Hepatocyte (in vitro differentiated cells): ENCODE measurements at regions not wholly inside any gene's neighbourhood (a gene's known extent, or its start where the extent isn't known, plus 50 kb on each side); places are given as distances from the start of the nearest gene placed in this dataset.

Experiments used
- DNase-seq: peaks from one replicate; pipeline ENCODE4 v3.0.0-alpha.2; 2016; ENCODE audit warnings: low spot score
- H2AFZ ChIP-seq: fragments of 200-600 bp; sonication (generic); 2 replicates; pipeline ENCODE4 v1.6.0; 2016; ENCODE audit warnings: antibody characterized with exemption, mild to moderate bottlenecking
- H3K27ac ChIP-seq: fragments of 200-600 bp; sonication (generic); 2 replicates; pipeline ENCODE4 v1.5.1; 2016; ENCODE audit warnings: mild to moderate bottlenecking
- H3K27me3 ChIP-seq: fragments of 200-600 bp; sonication (generic); 2 replicates; pipeline ENCODE4 v1.6.1; 2016
- H3K36me3 ChIP-seq: fragments of 200-600 bp; sonication (generic); replicated peaks from 2 replicates; pipeline ENCODE4 v1.5.1; 2016; ENCODE audit warnings: low read depth; ENCODE audit not compliant: insufficient read depth
- H3K4me1 ChIP-seq: fragments of 200-600 bp; sonication (generic); 2 replicates; pipeline ENCODE4 v1.5.1; 2016; ENCODE audit warnings: mild to moderate bottlenecking, moderate library complexity; ENCODE audit not compliant: insufficient read depth
- H3K4me2 ChIP-seq: fragments of 200-600 bp; sonication (generic); 2 replicates; pipeline ENCODE4 v1.6.0; 2016
- H3K4me3 ChIP-seq: fragments of 200-600 bp; sonication (generic); 2 replicates; pipeline ENCODE4 v1.5.1; 2016; ENCODE audit warnings: mild to moderate bottlenecking
- H3K79me2 ChIP-seq: fragments of 200-600 bp; sonication (generic); 2 replicates; pipeline ENCODE4 v1.6.0; 2017; ENCODE audit warnings: mild to moderate bottlenecking
- H3K9me2 ChIP-seq: fragments of 200-600 bp; sonication (generic); replicated peaks from 2 replicates; pipeline ENCODE4 v1.6.0; 2017; ENCODE audit warnings: mild to moderate bottlenecking; ENCODE audit not compliant: insufficient read depth
- H3K9me3 ChIP-seq: fragments of 200-600 bp; sonication (generic); 2 replicates; pipeline ENCODE4 v1.5.1; 2016; ENCODE audit warnings: low read depth, mild to moderate bottlenecking
- H4K20me1 ChIP-seq: fragments of 200-600 bp; sonication (generic); 2 replicates; pipeline ENCODE4 v1.6.0; 2016; ENCODE audit warnings: mild to moderate bottlenecking; ENCODE audit not compliant: insufficient read depth, poor library complexity, severe bottlenecking
- EZH2 ChIP-seq: fragments of 200-600 bp; sonication (generic); IDR thresholded peaks from 2 replicates; pipeline ENCODE4 v1.6.1; 2016; ENCODE audit warnings: antibody characterized with exemption, mild to moderate bottlenecking, borderline replicate concordance
- EZH2phosphoT487 ChIP-seq: fragments of 200-600 bp; sonication (generic); IDR thresholded peaks from one replicate; pipeline ENCODE4 v1.6.1; 2018; ENCODE audit warnings: antibody characterized with exemption, mild to moderate bottlenecking, low read depth, moderate library complexity; ENCODE audit not compliant: unreplicated experiment, severe bottlenecking
- WGBS: methylation state at CpG from one replicate; pipeline ENCODE4 v1.1.6; 2016; ENCODE audit warnings: low lambda C conversion rate; ENCODE audit errors: missing lambda C conversion rate; 5-methylcytosine and 5-hydroxymethylcytosine counted together
- TF ChIP-seq, protein P1 (sequence below): fragments of 200-600 bp; sonication (generic); IDR thresholded peaks from 2 replicates; pipeline ENCODE4 v1.5.1; 2016; ENCODE audit warnings: antibody characterized with exemption, mild to moderate bottlenecking; ENCODE audit not compliant: poor library complexity

DNA sequence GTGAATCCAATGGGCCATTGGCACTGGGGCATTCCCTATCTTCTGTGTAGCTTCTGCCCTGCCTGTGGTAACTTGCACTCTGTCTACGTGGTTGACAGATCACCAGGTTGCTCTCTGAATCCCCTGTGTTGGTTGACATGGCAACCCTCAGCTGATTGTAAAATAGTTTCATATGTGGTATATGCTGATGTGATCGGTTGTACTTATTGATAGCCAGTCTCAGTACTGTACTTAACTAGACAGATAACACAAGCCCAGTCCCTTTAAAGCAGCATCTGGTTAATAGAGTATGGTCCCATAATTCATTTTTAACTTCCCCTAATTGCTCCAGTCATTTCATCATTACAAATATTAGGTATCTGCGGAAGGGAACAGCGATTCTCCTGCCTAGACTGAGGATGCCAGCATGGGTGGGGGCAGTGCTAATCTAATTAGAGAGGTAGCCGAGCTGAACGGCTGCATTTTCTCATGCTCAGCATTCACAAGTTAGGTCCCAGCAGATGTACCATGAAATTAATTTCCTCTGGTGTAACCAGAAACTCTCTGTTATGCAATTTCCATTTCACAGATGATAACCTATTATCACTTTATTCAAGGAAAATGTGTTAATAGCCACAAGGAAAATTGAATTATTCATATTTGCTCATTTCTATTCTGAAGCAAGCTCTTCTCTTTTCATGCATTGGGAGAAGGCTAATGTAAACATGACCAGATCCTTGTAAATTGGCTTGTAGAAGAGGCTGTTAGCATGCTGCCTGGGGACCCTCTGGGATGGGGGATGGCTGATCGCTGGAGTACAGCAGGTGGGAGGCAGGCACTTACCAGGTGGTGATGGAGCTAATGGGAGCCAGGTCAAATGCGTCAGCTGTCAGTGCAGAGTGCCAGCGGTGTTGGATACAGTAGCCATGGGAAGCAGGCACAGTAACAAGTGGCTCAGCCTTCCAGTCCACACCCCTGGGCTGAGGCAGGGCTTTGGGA lies 608.3 kb downstream of the GALR1 start:
- no peaks in the 10 kb centered on the region for H3K9me2 ChIP-seq
- no peaks in the 10 kb centered on the region for H4K20me1 ChIP-seq
- TF ChIP-seq EZH2phosphoT487 (no peak), EZH2 (no peak)
- TF ChIP-seq, protein P1, sequence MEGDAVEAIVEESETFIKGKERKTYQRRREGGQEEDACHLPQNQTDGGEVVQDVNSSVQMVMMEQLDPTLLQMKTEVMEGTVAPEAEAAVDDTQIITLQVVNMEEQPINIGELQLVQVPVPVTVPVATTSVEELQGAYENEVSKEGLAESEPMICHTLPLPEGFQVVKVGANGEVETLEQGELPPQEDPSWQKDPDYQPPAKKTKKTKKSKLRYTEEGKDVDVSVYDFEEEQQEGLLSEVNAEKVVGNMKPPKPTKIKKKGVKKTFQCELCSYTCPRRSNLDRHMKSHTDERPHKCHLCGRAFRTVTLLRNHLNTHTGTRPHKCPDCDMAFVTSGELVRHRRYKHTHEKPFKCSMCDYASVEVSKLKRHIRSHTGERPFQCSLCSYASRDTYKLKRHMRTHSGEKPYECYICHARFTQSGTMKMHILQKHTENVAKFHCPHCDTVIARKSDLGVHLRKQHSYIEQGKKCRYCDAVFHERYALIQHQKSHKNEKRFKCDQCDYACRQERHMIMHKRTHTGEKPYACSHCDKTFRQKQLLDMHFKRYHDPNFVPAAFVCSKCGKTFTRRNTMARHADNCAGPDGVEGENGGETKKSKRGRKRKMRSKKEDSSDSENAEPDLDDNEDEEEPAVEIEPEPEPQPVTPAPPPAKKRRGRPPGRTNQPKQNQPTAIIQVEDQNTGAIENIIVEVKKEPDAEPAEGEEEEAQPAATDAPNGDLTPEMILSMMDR, result no peak
- H3K27ac ChIP-seq, result no peak overlapping the region
- H3K4me2 ChIP-seq, result no peak overlapping the region
- H3K4me3 ChIP-seq, result no peak overlapping the region
- H3K4me1 ChIP-seq, result no peaks in the 10 kb centered on the region
- no peaks in the 10 kb centered on the region for H3K9me3 ChIP-seq
- H3K27me3 ChIP-seq, result no peaks in the 10 kb centered on the region
- no peaks in the 10 kb centered on the region for H3K36me3 ChIP-seq
- WGBS, result 74% methylated on average over 9 of the region's 9 CpGs
- no peak for DNase-seq
- H2AFZ ChIP-seq, result no peak overlapping the region
- no peaks in the 10 kb centered on the region for H3K79me2 ChIP-seq

DNA sequence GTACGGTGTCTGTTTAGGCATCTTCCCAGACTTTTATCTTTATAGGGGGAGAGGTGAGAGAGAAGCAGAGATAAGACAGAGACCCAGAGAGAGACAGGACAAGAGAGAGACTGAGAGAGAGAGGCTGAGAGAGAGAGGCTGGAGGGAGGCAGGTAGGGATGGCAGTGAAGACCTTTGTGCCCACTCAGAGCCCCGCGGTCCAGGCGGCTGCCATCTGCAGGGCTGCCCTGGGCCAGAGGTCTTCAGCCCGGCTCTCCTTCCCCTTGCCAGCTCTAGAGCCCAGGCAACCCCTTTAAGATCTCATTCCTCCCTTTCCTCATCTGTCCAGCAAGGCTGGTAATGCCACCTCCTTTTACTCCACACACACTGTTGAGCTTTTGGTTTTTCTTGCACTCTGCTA lies 610.0 kb downstream of the GALR1 start:
- Histone ChIP-seq H3K9me3 (no peaks in the 10 kb centered on the region), H3K4me1 (no peaks in the 10 kb centered on the region), H3K36me3 (no peaks in the 10 kb centered on the region), H3K27ac (no peak overlapping the region), H3K4me3 (no peak overlapping the region), H4K20me1 (no peaks in the 10 kb centered on the region), H3K4me2 (no peak overlapping the region), H3K79me2 (no peaks in the 10 kb centered on the region), H3K9me2 (no peaks in the 10 kb centered on the region), H3K27me3 (no peaks in the 10 kb centered on the region), H2AFZ (no peak overlapping the region)
- TF ChIP-seq, protein P1, result no peak
- 96% methylated on average over 5 of the region's 5 CpGs for WGBS
- no peak for DNase-seq

DNA sequence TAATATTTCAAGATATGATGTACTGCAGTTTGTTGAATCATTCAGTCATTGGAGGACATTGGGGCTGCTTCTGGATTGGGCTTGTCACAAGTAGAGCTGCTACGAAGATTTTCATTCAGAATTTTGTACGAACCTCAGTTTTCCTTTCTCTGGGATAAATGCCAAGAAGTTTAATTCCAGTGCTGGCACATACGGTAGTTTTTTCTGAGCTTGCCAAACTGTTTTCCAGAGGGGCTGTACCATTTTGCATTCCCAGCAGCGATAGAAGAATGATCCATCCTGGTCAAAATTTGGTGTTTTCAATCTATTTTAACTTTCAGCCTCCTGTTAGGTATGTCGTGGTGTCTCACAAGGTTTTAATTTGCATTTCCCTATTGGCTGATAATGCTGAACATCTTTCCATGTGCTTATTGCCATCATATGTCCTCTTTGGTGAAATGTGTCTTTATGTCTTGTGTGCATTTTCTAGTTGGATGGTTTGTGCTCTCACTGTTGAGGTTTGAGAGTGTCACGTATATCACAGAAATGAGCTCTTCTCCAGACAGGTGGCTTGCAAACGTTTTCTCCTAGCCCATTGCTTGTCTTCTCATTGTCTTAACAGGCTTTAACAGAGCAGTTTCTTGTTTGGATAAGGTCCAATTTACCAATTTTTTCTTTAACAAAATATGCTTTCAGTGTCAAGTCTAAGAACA lies 612.6 kb downstream of the GALR1 start:
- Histone ChIP-seq H3K4me1 (no peaks in the 10 kb centered on the region), H3K36me3 (no peaks in the 10 kb centered on the region), H3K9me2 (no peaks in the 10 kb centered on the region), H3K79me2 (no peaks in the 10 kb centered on the region), H3K9me3 (no peaks in the 10 kb centered on the region), H4K20me1 (no peaks in the 10 kb centered on the region), H3K4me2 (no peak overlapping the region), H3K27me3 (no peaks in the 10 kb centered on the region), H3K27ac (no peak overlapping the region), H2AFZ (no peak overlapping the region), H3K4me3 (no peak overlapping the region)
- DNase-seq, result no peak
- WGBS, result 84% methylated on average over 7 of the region's 7 CpGs
- TF ChIP-seq EZH2 (no peak), EZH2phosphoT487 (no peak)
- TF ChIP-seq, protein P1, result no peak
